Jurkat, Clone E6-1 (cell line): ENCODE measurements at regions not wholly inside any gene's neighbourhood (a gene's known extent, or its start where the extent isn't known, plus 50 kb on each side); places are given as distances from the start of the nearest gene placed in this dataset.

Experiments
- DNase-seq: peaks from one replicate; pipeline ENCODE4 v3.0.0-alpha.2; 2011; ENCODE audit warnings: low read depth, low spot score
- H3K4me3 ChIP-seq: 2 replicates; pipeline ENCODE4 v1.5.1; 2011; ENCODE audit warnings: mild to moderate bottlenecking, low read length, control low read depth, moderate library complexity

DNA sequence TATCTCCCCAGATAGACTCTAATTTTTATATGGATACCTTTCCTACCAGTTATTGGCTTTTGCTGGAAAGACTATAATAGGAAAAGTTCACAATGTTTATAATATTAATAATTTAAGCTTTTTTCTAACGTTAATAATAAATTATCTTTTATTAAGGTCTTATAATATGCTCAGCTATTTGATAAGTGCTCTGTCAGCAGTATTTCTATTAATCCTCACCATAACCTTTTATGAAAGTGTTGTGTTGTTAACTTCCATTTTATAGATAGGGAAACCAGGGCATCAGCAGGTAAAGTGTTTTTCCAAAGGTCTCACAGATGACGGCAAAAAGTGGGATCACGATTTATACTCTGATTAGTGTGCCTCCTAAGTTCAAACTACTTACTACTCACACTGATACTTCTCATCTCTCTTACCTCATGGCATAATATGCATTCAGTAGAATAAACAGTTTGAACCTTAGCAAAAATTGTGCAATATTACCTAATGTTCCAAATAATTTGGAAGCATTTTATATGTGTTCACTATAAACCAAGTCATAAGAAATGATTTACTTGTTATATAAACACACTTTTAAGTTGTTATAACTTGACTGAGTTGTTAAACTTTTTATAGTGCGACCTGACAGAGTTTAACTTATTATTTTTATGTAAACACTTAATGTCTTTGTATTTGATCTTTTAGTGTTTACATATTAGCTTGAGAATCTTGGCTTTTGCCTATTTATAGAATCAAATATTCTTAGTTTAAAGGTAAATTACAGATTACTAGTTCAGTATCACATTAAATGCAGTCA is 274.9 kb upstream of the DCBLD2 start:
- DNase-seq = no peak

GRCh38 chr3:99175276-99175812 is 273.8 kb upstream of the DCBLD2 start:
- H3K4me3 ChIP-seq = no peak overlapping the region
- no peak for DNase-seq

More for the DNA sequence above, 274.9 kb upstream of the DCBLD2 start:
- H3K4me3 ChIP-seq = no peak overlapping the region

- no peak overlapping the region for H3K4me3 ChIP-seq
- peak; percentile 75 for DNase-seq
Observed at GRCh38 chr3:99172736-99173657, 271.5 kb upstream of the DCBLD2 start.

DNA sequence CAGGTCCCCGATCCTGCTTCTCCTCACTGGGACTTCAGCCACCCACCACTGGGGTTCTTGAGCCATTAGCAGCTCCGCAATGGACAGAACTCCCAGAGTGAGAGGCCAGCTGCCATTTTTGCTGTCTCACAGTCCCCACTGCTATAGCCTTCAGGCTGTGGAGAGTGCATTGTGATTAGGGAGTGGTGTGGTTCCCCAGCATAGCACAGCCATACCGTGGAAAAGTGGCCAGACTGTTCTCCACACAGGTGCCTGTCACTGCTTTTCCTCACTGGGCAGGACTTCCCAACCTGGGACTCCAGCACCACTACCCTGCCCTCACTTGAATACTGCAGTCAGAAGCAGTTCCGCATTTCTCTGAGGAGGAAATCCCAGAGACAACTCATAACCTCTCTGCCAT is 270.3 kb upstream of the DCBLD2 start:
- H3K4me3 ChIP-seq = no peak overlapping the region
- no peak for DNase-seq

GRCh38 chr3:99170867-99171517 is 269.5 kb upstream of the DCBLD2 start:
- no peak for DNase-seq
- H3K4me3 ChIP-seq = no peak overlapping the region

DNA sequence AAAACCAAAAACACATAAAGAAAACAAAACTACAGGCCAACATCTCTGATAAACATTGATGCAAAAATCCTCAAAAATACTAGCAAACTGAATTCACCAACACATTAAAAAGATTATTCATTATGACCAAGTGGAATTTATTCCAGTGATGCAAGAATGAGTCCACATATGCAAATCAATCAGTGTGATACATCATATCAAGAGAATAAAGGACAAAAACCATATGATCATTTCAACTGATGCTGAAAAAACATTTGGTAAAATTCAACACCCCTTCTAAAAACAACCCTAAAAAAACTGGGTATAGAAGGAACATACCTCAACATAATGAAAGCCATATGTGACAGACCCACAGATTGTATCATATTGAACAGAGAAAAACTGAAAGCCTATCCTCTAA is 265.6 kb upstream of the DCBLD2 start:
- no peak for DNase-seq
- H3K4me3 ChIP-seq = no peak overlapping the region

DNA sequence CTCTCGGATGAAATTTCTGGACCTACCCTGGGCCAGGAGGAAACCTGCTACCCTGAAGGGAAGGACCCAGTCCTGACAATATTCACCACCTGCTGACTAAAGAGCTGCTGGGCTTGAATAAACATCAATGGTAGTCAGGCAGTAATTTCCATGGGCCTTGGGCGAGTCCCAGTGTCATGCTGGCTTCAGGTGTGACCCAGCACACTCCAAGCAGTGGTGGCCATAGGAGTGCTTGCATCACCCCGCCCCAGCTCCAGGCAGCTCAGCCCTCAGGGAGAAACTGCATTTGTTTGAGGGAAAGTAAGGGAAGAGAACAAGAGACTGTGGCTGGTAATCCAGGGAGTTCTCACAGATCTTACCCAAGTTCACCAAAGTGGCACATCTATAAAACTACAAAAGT is 261.8 kb upstream of the DCBLD2 start:
- no peak for DNase-seq
- no peak overlapping the region for H3K4me3 ChIP-seq

DNA sequence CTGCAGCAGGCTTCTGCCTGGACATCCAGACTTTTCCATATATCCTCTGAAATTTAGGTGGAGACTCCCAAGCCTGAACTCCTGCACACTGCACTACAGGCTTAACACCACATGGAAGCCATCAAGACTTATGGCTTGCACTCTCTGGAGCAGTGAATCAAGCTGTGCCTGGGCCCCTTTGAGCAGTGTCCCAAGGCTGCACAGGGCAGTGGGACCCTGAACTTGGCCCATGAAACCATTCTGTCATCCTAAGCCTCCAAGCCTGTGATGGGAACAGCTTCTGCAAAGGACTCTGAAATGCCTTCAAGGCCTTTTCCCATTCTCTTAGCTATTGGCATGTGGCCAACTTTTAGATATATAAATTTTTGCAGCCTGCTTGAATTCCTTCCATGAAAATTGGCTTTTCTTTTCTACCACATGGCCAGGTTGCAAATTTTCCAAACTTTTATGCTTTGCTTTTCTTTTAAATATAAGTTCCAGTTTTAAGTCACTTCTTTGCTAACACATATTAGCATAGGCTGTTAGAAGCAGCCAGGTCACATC is 257.8 kb upstream of the DCBLD2 start:
- no peak overlapping the region for H3K4me3 ChIP-seq
- no peak for DNase-seq

DNA sequence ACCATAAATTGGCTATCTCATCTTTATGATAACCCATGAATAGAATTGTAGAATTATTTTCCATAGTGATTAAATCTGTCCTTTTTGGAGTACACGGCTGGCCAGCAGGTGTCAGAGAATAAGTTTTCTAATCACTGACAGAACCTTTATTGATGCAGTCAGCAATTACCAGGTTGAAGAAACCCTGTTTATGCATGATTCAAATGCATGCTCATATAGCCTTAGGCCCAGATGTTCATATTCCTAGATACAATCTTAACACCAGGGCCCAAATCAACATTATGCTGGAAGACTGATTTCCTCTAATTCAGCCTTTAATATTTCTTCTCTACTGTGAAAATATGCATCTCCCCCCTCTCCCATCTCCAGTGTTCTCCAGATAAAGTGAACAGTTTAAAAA is 243.5 kb upstream of the DCBLD2 start:
- no peak for DNase-seq
- H3K4me3 ChIP-seq = no peak overlapping the region

- no peak for DNase-seq
- no peak overlapping the region for H3K4me3 ChIP-seq
Observed at GRCh38 chr3:99143493-99143892, 242.0 kb upstream of the DCBLD2 start.

GRCh38 chr3:99134986-99135385 is 233.5 kb upstream of the DCBLD2 start:
- DNase-seq = no peak
- no peak overlapping the region for H3K4me3 ChIP-seq

- no peak overlapping the region for H3K4me3 ChIP-seq
- DNase-seq = no peak
Observed at GRCh38 chr3:99131876-99132275, 230.4 kb upstream of the DCBLD2 start.

DNA sequence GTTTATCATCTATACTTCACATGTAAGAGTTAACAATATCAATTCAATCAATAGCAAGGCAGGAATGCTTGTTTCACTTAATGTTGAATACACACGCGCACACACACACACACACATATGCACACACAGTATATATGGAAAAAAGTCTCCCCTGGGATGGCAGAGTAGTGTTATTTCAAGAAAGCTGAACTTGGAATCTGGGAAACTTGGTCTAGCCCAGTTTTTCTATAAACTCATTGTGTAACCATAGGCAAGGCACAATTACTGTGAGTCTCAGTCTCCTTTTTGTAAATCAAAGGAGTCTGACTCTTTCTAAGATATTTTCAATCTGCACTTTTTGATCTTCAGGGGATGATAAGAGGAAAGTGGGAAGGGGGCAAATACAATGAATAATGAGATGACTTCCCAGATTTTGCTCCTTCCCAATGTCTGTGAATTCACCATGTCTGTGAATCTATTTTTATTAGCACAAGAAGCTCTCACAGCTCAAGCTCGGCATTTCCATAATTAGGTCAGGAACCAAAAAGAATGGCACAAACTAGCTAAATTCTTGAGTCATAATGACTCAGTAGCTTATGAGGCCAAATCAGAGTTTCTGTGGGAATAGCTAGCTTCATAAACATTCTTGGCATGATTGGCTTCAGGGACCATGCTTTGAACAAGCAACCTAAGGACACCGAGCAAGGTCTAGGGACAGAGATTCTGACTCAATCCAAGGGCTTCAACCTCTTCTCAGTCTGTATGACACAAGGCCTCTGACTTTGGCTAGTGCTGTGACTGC is 227.4 kb upstream of the DCBLD2 start:
- no peak overlapping the region for H3K4me3 ChIP-seq
- DNase-seq = no peak

GRCh38 chr3:99128235-99128634 is 226.7 kb upstream of the DCBLD2 start:
- no peak overlapping the region for H3K4me3 ChIP-seq
- DNase-seq = no peak

DNA sequence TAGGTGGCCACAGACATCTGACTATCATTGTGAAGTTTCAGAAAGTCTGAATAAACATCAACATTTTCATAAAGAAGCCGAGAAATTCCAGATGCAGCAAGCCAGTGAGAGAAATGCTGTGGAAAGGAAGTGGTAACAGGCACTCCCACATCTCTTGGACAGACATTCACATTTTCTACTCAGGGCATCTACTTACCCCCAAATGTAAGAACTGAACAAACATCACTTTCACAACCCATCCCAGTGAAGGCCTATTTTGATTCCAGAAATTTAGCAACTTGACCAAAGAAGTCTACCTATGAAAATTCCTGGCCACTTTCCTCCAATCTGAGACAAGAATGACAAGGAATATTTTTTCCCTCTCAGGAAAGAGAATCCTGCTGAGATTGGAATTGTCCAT is 224.8 kb upstream of the DCBLD2 start:
- no peak for DNase-seq
- H3K4me3 ChIP-seq = no peak overlapping the region

DNA sequence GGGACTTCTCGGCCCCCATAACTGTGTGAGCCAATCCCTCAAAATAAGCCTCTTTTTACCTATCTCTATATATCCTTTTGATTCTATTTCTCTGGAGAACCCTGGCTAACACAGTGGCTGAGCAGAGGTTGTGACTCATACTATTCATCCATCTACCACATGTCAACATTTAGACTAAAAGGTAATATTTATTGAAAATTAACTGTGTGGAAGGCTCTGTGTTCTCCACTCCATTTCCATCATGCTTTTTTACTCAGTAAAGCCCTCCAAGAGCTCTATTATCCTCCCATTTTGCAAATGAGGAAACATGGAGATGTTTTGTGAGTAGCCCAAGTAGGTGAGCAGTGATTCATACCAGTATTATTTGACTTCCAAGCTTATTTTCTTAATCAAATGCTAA is 217.9 kb upstream of the DCBLD2 start:
- no peak for DNase-seq
- H3K4me3 ChIP-seq = no peak overlapping the region

- DNase-seq = no peak
Observed at GRCh38 chr3:99118381-99118780, 216.9 kb upstream of the DCBLD2 start.

GRCh38 chr3:99114565-99115291 is 213.2 kb upstream of the DCBLD2 start:
- no peak for DNase-seq
- no peak overlapping the region for H3K4me3 ChIP-seq

More at GRCh38 chr3:99118381-99118780, 216.9 kb upstream of the DCBLD2 start:
- no peak overlapping the region for H3K4me3 ChIP-seq
